LNCaP clone FGC (cell line): ENCODE measurements at regions not wholly inside any gene's neighbourhood (a gene's known extent, or its start where the extent isn't known, plus 50 kb on each side); places are given as distances from the start of the nearest gene placed in this dataset.

Experiments
- DNase-seq: peaks from one replicate; pipeline ENCODE4 v3.0.0-alpha.2; 2011; ENCODE audit warnings: low read depth
- H3K4me3 ChIP-seq: 2 replicates; pipeline ENCODE4 v1.5.1; 2011; ENCODE audit warnings: mild to moderate bottlenecking, low read depth, low read length, control low read depth
- CTCF ChIP-seq: IDR thresholded peaks from 2 replicates; pipeline ENCODE4 v1.5.1; 2012; ENCODE audit warnings: mild to moderate bottlenecking; ENCODE audit not compliant: control insufficient read depth, insufficient read depth; ENCODE audit errors: extremely low read depth

GRCh38 chr21:28614791-28615190, 377.9 kb downstream of the LTN1 start:
- DNase-seq = no peak
- no peak overlapping the region for H3K4me3 ChIP-seq

DNA sequence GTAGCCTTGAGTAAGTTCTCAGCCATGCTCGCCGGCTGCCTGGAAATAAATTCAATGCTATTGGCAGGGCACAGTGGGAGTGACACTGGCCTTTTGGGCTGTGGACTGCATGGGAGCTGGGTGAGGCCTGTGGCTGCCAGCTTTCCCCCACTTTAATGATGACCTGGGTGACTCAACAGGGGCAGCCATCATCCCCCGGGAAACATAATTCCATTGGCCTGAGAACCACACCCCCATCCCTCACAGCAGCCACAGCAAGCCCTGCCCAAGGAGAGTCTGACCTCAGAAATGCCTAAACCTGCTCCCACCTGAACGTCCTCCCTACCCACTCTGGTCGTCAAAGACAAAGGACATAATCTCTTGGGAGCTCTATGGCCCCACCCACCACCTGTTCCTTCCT, 384.0 kb downstream of the LTN1 start:
- TF ChIP-seq CTCF = no peak
- no peak overlapping the region for H3K4me3 ChIP-seq
- DNase-seq = no peak

More at GRCh38 chr21:28614791-28615190, 377.9 kb downstream of the LTN1 start:
- no peak for TF ChIP-seq CTCF

DNA sequence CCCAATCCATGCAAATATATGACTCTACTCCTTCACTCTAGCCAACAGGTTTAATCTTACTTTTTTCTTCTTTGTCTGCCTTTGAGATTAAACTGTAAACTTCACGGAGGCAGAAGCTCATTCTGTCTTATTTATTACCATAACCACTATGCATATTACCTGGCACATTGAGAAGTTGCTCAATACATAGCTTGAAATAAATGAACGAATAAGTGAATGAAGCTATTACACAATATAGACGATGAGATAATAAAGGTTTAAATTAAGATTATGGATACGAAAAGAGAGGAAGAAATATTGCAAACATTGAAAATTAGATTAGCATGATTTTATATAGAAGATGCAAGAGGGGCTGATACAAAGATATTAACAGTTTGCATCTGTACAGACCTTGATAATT, 385.1 kb downstream of the LTN1 start:
- TF ChIP-seq CTCF = no peak
- DNase-seq = no peak
- H3K4me3 ChIP-seq = no peak overlapping the region

DNA sequence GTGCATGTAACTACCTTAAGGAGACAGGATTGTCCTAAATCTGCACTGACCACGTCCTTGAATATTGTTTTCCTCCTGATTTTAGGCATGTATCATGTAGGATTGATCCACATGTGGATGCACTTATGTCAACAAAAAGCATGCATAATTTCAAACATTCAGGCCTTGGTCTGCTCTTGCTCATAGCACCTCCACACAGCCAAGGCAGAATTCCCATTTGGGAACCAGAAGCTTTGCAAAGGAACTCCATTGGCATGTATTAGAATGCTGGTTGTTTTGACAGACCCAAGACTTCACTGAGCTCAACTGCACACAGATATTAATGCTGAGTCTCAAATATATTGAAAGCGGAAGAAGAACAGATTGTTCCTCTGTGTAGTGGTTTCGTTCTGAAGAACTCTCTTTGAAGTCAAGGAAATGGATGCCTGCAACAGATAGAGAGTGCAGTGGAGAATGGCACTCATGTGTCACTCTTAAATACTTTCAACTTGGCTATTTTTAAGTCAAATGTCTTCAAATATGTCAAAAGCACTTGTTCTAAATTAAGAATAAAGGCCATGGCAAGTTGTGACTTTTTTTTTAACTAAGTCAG, 387.6 kb downstream of the LTN1 start:
- no peak for TF ChIP-seq CTCF
- DNase-seq = no peak
- H3K4me3 ChIP-seq = no peak overlapping the region

DNA sequence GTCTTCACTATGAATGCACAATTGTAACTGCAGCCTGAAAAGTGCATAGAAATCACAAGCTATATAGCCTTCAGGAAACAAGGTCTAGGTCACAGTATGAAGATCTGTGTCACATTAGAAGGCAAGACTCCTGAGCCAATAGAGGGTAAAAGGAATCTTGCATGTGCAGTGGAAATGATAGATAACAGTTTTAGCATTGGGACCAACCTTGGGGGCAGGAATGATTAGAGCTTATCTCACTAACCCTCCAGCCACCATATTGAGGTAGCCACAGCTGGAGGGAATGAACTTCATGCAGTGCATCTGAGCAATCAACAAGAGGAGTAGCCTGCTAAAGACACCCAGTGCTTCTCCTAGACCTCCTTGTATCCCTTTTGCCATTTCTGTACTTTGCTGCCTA, 390.1 kb downstream of the LTN1 start:
- no peak for TF ChIP-seq CTCF
- no peak for DNase-seq
- H3K4me3 ChIP-seq = no peak overlapping the region

DNA sequence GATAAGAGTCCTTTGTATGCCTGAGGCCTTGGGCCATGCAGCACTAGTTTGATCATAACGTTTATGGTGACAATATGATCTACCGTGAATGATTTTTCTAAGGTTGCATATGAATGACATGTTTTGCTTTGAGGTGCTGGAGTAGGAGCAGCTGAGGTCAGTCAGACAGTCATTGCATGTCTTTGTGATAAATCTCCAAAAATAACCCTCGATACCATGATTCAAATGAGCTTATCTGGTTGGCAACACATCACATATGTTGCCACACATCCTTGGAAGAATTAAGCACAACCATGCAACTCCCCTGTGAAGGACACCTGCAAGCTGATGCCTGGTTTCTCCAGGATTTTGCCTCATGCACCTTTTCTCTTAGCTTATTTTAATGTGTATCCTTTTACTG, 394.5 kb downstream of the LTN1 start:
- no peak for DNase-seq
- H3K4me3 ChIP-seq = no peak overlapping the region
- TF ChIP-seq CTCF = no peak

DNA sequence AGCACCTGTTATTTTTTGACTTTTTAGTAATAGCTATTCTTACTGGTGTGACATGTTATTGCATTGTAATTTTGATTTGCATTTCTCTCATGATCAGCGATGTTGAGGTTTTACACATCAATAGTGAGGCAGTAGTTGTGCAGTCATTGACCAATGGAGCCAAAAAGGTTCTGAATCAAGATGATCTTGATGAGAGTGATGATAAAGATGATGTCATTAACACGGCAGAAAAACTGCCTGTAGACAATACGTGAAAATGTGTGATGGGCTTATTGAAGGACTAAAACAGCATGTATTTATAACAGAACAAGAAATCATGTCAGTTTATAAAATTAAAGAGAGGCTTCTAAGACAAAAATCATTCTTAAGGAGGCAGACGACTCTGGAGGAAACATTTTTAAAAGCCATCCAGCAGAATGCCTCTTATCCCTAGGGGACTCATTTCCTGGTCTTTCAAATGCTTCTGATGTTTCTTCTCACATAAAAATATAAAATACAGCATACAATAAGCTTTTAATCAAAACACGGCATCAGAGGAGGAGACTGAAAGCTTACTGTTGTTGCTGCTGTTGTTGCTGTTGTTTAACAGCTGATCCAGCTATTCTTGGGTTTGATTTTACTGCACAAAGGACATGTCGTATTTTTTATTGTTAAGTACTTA, 400.3 kb downstream of the LTN1 start:
- DNase-seq = no peak
- no peak for TF ChIP-seq CTCF
- no peak overlapping the region for H3K4me3 ChIP-seq
